ENCODE measurements at regions not wholly inside any gene's neighbourhood (a gene's known extent, or its start where the extent isn't known, plus 50 kb on each side); places are given as distances from the start of the nearest gene placed in this dataset.
"Not testable (repeated sequence)": the region's sequence is repeated elsewhere in the genome, so short reads cannot be mapped to it uniquely, and the experiment has no call there.

DNA sequence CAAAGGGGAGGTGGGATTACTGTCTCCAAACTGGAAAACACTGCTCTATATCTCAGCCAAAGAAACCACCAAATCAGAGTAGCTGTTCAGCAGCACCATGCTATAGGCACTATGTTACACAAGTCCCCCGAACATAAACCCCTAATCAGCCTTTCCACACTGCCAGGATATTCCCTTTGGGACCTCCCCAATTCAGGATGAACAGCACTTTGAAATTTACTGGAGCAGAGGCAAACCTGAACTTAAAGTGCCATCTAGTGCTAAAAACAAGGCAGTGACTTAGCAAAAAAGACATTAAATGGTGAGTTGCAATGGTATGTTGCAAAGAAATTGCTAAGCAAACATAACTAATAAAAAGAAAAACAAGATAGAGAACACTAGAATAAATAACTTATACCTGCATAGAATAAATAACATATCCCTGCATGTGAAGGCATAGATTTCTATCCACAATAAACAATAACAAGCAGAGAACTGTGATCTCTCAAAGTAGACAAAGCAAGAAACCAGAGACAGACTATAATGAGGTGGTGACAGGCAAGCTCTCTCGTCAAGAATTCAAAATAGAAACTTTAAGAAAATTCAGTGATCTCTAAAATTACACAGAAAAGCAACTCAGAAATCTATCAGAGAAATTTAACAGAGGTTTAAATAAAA lies 584.4 kb upstream of the ACO1 start:
- FAIRE-seq, result no peak

DNA sequence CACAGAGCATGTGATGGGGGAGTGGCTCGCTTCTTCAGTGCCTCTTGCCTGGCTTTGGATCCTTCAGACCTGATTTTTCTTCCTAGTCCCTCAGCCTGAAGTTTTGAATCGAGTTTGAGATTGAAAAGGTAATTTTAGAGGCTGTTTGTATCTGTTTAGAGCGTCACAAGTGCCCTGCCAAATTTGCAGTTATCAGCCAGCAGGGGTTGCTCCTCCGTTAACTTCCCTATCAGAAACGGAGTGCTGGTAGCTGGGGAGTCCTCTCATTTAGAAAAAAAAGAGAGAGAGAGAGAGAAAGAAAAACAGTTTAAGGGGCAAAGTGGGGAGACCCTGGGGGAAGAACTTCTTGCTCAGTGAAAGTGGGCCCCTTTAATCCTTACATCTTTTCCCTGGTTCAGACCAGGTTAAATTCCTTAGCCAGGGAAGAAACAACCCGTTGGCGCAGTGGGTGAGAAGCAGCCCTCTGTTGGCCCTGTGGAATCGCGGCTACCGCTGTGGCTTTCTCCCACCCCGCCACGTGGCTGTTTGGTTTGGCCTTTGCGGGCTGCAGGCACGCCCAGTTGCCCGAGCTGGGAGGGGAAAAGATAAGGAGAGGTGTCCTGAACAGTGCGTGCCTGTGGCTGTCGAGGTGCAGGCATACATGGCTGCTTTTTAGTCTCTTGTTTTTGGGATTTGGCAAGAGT lies 576.7 kb upstream of the ACO1 start:
- FAIRE-seq, result no peak

- FAIRE-seq, result no peak
These were observed 575.7 kb upstream of the ACO1 start for GRCh38 chr9:31808766-31809165.

DNA sequence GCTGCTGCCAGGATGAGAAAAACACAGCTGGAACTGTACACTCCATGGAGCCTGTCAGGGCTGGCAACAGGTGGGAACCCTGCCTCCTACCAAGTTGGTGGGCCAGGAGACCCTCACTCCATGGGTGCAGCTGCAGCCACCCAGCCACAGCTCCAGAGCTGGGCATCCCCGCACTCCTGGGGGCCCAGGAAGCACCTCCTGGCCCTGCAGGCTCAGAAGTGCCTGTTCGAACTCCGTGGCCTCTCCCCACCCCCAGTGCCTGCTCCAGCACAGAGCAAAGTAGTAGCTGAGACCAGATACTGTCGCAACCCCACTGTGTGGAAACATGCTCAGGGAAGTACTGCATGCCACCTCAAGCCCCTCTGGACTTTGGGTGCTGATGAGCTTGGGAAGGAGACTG lies 564.0 kb upstream of the ACO1 start:
- no peak for FAIRE-seq

DNA sequence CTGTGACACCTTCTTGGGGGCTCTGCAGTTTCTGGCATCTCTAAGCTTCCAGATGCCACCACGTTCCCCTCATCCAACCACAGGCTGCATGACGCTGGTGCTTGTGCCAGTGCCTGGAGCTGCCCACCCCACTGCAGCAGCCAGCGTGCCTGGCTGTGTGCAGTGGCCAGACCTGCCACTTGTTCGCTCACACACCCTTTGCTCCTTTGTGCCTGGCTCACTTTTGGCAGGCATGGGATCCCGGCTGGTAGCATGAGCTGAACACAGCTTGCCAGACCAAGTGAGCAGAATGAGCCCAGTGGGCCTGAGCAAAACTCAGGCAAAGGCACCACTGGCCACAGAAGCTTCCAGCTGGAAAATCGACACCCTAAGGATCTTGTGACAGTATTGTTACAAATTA lies 562.9 kb upstream of the ACO1 start:
- no peak for FAIRE-seq

GRCh38 chr9:31823365-31823764 lies 561.1 kb upstream of the ACO1 start:
- no peak for FAIRE-seq

GRCh38 chr9:31824860-31825259 lies 559.6 kb upstream of the ACO1 start:
- no peak for FAIRE-seq

DNA sequence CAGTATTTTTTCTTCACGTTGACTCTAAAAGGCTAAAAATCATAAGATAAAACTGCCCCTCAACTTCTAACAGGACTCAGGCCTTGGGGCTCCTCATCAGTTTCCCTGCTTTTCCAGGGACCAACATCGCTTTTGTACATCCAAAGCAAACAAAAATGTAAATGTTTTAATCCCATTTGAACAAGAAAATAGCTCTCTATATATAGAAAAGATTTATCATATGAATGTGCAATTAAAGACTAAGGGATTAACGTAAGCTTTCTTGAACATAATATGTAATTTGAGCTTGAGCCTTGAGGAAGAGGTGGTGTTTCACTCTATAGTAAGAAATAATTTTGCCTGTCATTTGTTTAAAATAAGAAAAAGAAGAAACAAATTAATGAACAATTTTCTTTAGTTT lies 547.2 kb upstream of the ACO1 start:
- FAIRE-seq, result no peak

DNA sequence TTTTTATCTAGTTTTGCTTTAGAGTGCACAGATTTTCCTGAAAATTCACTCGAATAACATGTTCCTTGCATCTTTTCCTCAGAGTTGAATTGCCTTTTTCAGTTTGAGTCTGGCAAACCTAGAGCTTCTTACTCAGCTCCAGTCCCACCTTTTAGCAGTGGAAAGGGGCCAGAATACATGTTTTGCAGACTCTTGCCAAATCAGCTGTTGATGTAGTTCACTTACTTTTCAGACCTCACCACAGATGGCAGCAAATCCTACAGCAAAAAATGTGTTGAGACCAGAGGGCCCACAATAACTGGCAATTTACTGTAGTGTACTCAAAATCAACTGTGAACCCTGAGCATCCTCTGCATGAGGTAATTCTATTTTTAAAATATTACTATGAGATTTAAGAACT lies 545.2 kb upstream of the ACO1 start:
- no peak for FAIRE-seq

DNA sequence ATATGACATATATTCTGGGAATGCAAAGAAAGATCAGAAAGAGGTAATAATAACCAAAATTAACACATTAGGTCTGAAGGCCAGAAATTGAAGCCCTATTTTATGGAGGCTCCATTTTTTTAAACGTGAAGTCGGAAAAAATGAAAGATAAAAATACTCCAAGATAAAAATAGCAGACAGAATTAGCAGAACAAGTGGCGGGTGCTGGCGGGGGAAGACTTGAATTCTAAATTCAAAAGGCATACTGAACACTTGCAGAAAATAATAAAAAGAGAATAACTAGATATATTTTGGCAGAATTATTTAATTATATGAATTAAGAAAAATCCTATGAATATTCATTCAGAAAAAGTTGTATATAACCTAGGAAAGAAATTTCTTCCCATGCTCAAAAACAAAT lies 543.7 kb upstream of the ACO1 start:
- no peak for FAIRE-seq

GRCh38 chr9:31847963-31848362 lies 536.5 kb upstream of the ACO1 start:
- FAIRE-seq, result no peak

- FAIRE-seq, result no peak
These were observed 535.7 kb upstream of the ACO1 start for GRCh38 chr9:31848505-31849285.

DNA sequence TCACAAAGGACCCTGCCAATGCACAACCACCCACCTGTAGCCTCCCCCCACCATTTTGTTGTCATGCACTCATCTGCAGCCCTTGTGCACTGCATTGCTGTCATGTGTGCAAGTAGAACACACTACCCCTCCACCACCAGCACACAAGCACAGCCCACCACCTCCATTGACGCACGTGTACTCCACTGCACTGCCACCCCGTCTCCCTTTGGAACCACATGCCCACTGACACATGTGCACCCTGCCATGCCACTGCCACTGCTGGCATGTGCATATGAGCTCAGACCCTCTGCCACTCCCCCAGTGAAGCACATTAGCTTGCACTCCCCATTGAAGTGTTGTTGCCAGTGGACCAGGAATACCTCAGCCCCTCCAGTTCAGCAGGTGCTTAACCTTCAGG lies 530.3 kb upstream of the ACO1 start:
- no peak for FAIRE-seq

DNA sequence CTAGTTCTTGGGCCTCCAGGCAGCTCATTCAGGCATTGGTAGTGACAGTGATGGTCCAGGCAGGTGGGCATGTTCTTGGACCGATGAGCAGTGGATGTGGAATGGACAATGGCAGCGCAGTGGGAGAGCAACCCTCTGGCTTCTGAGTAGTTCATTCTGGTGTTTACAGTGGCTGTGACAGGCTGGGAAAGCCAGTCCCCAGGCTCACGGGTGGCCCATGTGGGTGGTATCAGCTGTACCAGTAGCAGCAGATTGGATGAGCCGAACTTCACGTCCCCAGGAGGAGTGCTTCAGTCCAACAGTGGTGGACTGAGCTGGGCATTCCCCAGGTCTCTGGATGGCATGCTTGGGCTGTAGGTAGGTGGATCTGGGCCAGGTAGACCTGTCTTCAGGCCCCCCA lies 515.6 kb upstream of the ACO1 start:
- FAIRE-seq, result no peak

- FAIRE-seq, result no peak
These were observed 514.2 kb upstream of the ACO1 start for GRCh38 chr9:31870276-31870675.

GRCh38 chr9:31873722-31874121 lies 510.7 kb upstream of the ACO1 start:
- FAIRE-seq, result no peak

- no peak for FAIRE-seq
These were observed 490.4 kb upstream of the ACO1 start for GRCh38 chr9:31894008-31894407.

GRCh38 chr9:31908158-31908890 lies 476.1 kb upstream of the ACO1 start:
- no peak for FAIRE-seq

GRCh38 chr9:31908891-31909480 lies 475.5 kb upstream of the ACO1 start:
- FAIRE-seq, result no peak

- no peak for FAIRE-seq
These were observed 471.8 kb upstream of the ACO1 start for GRCh38 chr9:31912636-31913035.

GRCh38 chr9:31916591-31917241 lies 467.7 kb upstream of the ACO1 start:
- no peak for FAIRE-seq

GRCh38 chr9:31937737-31938136 lies 446.7 kb upstream of the ACO1 start:
- FAIRE-seq, result not testable (repeated sequence)
